ENCODE measurements at regions not wholly inside any gene's neighbourhood (a gene's known extent, or its start where the extent isn't known, plus 50 kb on each side); places are given as distances from the start of the nearest gene placed in this dataset.

DNA sequence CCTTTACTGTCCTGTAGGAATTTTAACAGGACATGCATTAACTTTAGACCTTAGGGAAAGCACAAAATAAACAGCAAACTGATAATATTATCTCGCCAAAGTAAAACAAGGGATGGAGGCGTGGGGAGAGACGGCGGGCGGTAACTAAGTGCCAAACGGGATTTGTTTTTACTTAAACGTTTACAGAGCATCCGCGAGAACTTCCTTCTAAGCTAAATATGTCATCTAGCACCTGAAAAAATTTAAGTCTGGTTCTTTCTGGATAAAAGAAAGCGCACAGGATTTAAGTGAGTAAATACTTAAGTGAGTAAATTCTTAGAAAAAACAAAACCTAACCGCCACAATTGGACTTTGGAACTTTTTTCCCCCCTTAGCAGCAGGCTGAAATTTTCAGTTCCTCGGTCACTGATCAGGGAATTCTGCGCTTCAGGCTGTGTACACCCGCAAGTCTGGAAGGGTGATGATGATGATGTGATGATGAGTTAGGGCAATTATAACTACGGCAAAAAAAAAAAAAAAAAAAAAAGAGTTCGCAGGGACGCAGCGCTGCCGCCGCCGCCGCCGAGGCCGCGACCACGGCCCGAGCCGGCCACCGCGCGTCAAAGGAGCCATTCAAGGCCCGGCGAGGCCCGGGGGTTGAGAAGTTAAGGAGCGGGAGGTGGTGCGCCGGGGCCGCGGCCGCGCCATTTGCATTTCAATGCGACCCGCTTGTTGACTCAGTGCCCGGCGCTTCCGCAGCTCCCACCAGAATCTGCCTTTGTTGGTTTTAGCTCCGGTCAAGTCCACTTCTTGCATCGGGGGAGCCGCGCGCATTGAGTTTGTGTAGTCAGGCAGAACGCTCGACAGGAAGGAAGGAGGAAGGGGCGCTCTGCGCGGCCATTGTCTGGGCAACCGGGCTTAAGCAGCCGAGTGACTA is 108.8 kb downstream of the SPRY1 start:
- Histone ChIP-seq H3K4me1 (ENCODE audit: insufficient read depth, low read length) (peaks cover 14% of the 10 kb centered on the region), H3K27me3 (ENCODE audit: insufficient read depth, low read length) (no peaks in the 10 kb centered on the region), H3K36me3 (ENCODE audit: insufficient read depth, low read length) (no peaks in the 10 kb centered on the region), H2AFZ (ENCODE audit: low read depth, low read length) (peak overlapping the region; percentile 74), H3K4me3 (ENCODE audit: low read length) (peak overlapping the region; percentile 48), H3K9me3 (ENCODE audit: low read length) (peaks cover 2% of the 10 kb centered on the region)

DNA sequence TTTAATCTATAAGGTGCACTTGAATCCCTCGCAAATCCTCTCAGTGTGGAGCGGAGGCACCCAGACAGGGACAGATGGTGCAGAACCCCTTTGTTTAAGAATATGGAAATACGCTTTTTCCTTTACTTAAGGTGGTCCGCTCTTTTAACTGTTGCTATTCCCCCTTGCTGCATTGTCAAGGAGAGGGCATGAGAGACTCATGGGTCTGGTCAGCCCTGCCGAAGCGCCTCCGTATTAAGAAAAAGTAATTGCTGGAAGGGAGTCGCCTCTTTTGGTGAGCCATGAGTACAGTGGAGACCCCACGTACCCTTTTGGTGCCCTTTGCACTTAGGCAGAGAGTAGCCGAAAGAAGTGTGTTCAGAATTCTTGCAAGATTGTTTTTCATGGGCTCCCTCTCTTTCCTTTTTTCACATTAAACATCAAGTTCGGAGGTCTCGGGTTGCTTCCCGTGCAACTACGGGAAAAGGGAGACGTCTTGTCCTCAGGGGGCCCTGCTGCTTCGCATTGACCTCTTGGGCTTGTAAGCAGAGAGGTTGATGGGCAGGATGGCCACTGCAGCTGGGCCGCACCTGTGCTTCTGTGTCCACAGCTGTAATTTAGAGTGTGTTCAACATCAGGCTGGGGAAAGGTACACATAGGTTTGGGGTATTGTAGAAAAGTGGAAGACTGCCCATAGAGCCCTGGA is 109.6 kb downstream of the SPRY1 start:
- Histone ChIP-seq H3K4me3 (ENCODE audit: low read length) (peak overlapping the region; percentile 48), H3K4me1 (ENCODE audit: insufficient read depth, low read length) (peaks cover 14% of the 10 kb centered on the region), H3K27me3 (ENCODE audit: insufficient read depth, low read length) (no peaks in the 10 kb centered on the region)

DNA sequence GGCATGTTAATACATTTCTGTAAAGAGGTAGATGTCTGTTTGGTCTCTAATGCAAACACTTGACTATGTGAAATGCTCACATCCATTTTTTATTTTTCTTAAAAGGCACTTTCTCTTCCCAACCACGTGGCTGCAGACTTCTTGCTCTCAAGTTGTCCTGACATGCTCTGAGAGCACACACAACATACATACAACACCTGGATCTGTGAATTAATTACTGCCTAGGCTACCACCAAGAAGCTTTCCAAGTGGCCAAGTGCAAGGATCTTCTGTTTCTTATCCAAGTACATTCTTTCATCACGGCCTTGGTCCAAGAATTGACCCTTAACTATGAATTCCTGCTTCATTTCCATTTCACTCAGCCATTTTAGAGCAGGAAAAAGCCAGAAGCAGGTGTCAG is 110.8 kb downstream of the SPRY1 start:
- H3K4me3 ChIP-seq (ENCODE audit: low read length): no peak overlapping the region
- H2AFZ ChIP-seq (ENCODE audit: low read depth, low read length): no peak overlapping the region
- H3K9me3 ChIP-seq (ENCODE audit: low read length): peaks cover 2% of the 10 kb centered on the region
- H3K27me3 ChIP-seq (ENCODE audit: insufficient read depth, low read length): no peaks in the 10 kb centered on the region
- H3K4me1 ChIP-seq (ENCODE audit: insufficient read depth, low read length): peaks cover 14% of the 10 kb centered on the region
- H3K36me3 ChIP-seq (ENCODE audit: insufficient read depth, low read length): no peaks in the 10 kb centered on the region

More for the DNA sequence above, 109.6 kb downstream of the SPRY1 start:
- peaks cover 2% of the 10 kb centered on the region for H3K9me3 ChIP-seq (ENCODE audit: low read length)
- H3K36me3 ChIP-seq (ENCODE audit: insufficient read depth, low read length): no peaks in the 10 kb centered on the region
- peak overlapping the region; percentile 7 for H2AFZ ChIP-seq (ENCODE audit: low read depth, low read length)

DNA sequence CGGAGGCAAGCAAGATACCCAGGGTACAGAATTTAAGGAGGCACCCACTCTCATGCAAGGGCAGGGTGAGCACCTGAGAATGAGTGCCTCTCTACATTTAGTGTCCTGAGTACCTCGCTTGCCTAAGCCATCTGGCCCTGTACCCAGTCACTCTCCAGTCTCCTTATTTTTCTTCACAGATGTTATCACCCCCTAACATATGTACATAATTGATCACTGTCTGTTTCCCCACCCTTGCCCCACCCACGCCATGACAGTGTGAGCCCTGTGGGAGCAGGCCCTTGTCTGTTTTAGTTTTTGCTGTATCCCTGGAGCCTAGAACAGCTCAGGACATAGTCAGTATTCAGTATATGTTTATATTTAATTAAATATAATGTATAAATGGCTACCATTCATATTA is 113.6 kb downstream of the SPRY1 start:
- no peaks in the 10 kb centered on the region for H3K36me3 ChIP-seq (ENCODE audit: insufficient read depth, low read length)
- no peak overlapping the region for H3K4me3 ChIP-seq (ENCODE audit: low read length)
- no peak overlapping the region for H2AFZ ChIP-seq (ENCODE audit: low read depth, low read length)
- H3K4me1 ChIP-seq (ENCODE audit: insufficient read depth, low read length): peaks cover 8% of the 10 kb centered on the region
- H3K27me3 ChIP-seq (ENCODE audit: insufficient read depth, low read length): no peaks in the 10 kb centered on the region
- no peaks in the 10 kb centered on the region for H3K9me3 ChIP-seq (ENCODE audit: low read length)

- H3K36me3 ChIP-seq (ENCODE audit: insufficient read depth, low read length): no peaks in the 10 kb centered on the region
- no peaks in the 10 kb centered on the region for H3K27me3 ChIP-seq (ENCODE audit: insufficient read depth, low read length)
- no peak overlapping the region for H3K4me3 ChIP-seq (ENCODE audit: low read length)
- H2AFZ ChIP-seq (ENCODE audit: low read depth, low read length): no peak overlapping the region
- H3K4me1 ChIP-seq (ENCODE audit: insufficient read depth, low read length): peaks cover 8% of the 10 kb centered on the region
- H3K9me3 ChIP-seq (ENCODE audit: low read length): no peaks in the 10 kb centered on the region
Measured at GRCh38 chr4:123510659-123511058, 114.1 kb downstream of the SPRY1 start.

DNA sequence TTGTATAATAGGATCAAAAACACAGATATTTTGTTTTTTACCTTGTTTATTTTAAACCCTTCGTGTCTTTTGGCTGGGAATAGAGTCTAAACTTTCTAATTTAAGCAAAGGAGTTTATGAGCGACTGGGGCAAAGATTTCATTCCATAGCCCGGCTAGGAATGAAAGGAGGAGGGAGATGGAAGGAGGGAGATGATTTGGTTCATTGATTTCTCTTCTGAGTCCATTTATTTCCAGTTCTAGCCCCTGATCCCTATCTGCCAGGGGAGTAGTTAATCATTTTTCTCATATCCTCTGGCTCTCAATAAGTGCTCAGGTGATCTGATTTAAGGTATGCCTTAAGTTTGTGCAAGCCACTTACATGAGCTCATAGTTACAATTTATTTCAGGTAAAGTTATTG is 120.0 kb downstream of the SPRY1 start:
- H3K9me3 ChIP-seq (ENCODE audit: low read length): no peaks in the 10 kb centered on the region
- no peaks in the 10 kb centered on the region for H3K27me3 ChIP-seq (ENCODE audit: insufficient read depth, low read length)
- no peak overlapping the region for H2AFZ ChIP-seq (ENCODE audit: low read depth, low read length)
- H3K4me1 ChIP-seq (ENCODE audit: insufficient read depth, low read length): no peaks in the 10 kb centered on the region
- no peaks in the 10 kb centered on the region for H3K36me3 ChIP-seq (ENCODE audit: insufficient read depth, low read length)
- no peak overlapping the region for H3K4me3 ChIP-seq (ENCODE audit: low read length)

DNA sequence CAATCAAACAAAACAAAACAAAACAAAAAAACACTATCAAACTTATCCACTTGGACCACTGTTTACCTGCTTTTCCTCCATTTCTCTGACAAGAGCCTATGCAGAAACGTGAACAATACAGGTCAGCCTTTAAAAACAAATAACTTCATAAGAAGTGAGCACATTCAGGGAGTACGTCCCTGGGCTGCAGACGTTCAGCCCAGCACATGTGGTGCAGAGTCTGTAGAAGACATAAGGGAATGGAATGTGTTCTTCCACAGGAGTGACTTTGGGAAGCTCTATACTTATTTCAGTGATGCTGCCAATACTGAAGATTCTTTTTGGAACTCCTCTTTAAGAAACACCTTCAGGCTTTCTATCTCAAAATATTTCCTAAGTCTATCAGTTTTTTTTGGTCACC is 120.6 kb downstream of the SPRY1 start:
- H2AFZ ChIP-seq (ENCODE audit: low read depth, low read length): no peak overlapping the region
- H3K4me3 ChIP-seq (ENCODE audit: low read length): no peak overlapping the region
- no peaks in the 10 kb centered on the region for H3K36me3 ChIP-seq (ENCODE audit: insufficient read depth, low read length)
- no peaks in the 10 kb centered on the region for H3K27me3 ChIP-seq (ENCODE audit: insufficient read depth, low read length)
- no peaks in the 10 kb centered on the region for H3K4me1 ChIP-seq (ENCODE audit: insufficient read depth, low read length)
- H3K9me3 ChIP-seq (ENCODE audit: low read length): no peaks in the 10 kb centered on the region

- H3K9me3 ChIP-seq (ENCODE audit: low read length): no peaks in the 10 kb centered on the region
- H3K4me1 ChIP-seq (ENCODE audit: insufficient read depth, low read length): no peaks in the 10 kb centered on the region
- H3K4me3 ChIP-seq (ENCODE audit: low read length): no peak overlapping the region
- no peaks in the 10 kb centered on the region for H3K27me3 ChIP-seq (ENCODE audit: insufficient read depth, low read length)
- H2AFZ ChIP-seq (ENCODE audit: low read depth, low read length): no peak overlapping the region
- no peaks in the 10 kb centered on the region for H3K36me3 ChIP-seq (ENCODE audit: insufficient read depth, low read length)
Measured at GRCh38 chr4:123517971-123518370, 121.4 kb downstream of the SPRY1 start.

GRCh38 chr4:123520325-123520724 is 123.7 kb downstream of the SPRY1 start:
- H3K36me3 ChIP-seq (ENCODE audit: insufficient read depth, low read length): no peaks in the 10 kb centered on the region
- H3K4me1 ChIP-seq (ENCODE audit: insufficient read depth, low read length): no peaks in the 10 kb centered on the region
- H3K4me3 ChIP-seq (ENCODE audit: low read length): no peak overlapping the region
- no peak overlapping the region for H2AFZ ChIP-seq (ENCODE audit: low read depth, low read length)
- no peaks in the 10 kb centered on the region for H3K9me3 ChIP-seq (ENCODE audit: low read length)
- no peaks in the 10 kb centered on the region for H3K27me3 ChIP-seq (ENCODE audit: insufficient read depth, low read length)

DNA sequence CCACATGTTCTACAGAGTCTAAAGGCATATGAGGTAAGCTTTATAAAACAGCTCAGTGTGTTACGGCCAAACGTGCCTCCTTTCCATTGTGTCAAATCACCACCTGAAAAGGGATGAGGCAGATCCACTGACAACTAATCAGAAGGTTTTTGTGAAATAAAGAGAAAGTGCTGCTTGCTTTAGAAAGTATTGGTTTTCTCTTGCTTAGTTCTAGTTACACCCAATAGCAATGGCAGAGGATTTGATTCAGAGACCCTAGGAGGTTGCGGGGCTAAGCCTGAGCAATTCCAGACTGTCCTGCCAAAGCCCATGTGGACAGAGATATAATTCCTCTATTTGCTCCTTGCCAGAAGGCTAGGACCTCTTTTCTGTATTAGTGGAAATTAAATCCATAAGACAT is 125.5 kb downstream of the SPRY1 start:
- Histone ChIP-seq H3K27me3 (ENCODE audit: insufficient read depth, low read length) (no peaks in the 10 kb centered on the region), H3K9me3 (ENCODE audit: low read length) (no peaks in the 10 kb centered on the region), H3K4me1 (ENCODE audit: insufficient read depth, low read length) (no peaks in the 10 kb centered on the region), H3K4me3 (ENCODE audit: low read length) (no peak overlapping the region), H2AFZ (ENCODE audit: low read depth, low read length) (no peak overlapping the region), H3K36me3 (ENCODE audit: insufficient read depth, low read length) (no peaks in the 10 kb centered on the region)

DNA sequence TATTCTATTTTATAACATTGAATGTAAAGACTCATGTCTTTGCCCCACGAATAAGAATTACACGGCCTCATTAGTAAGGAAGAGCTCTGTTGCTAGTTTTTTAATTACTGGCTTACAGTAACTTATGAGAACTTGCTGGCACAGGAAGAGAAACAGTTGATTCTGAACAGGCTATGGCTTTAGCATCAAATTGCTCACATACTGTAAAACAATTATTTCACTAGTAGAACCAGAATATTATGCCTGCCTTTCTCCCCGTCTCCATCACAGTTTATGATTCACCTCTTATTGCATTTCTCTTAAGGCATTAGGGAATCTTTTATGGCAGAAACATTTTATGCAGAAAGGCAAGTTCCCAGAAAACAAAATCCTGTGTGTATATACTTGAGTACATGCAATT is 126.1 kb downstream of the SPRY1 start:
- Histone ChIP-seq H3K4me3 (ENCODE audit: low read length) (no peak overlapping the region), H3K4me1 (ENCODE audit: insufficient read depth, low read length) (no peaks in the 10 kb centered on the region), H3K9me3 (ENCODE audit: low read length) (no peaks in the 10 kb centered on the region), H2AFZ (ENCODE audit: low read depth, low read length) (no peak overlapping the region), H3K36me3 (ENCODE audit: insufficient read depth, low read length) (no peaks in the 10 kb centered on the region), H3K27me3 (ENCODE audit: insufficient read depth, low read length) (no peaks in the 10 kb centered on the region)

GRCh38 chr4:123524958-123525628 is 128.5 kb downstream of the SPRY1 start:
- no peaks in the 10 kb centered on the region for H3K36me3 ChIP-seq (ENCODE audit: insufficient read depth, low read length)
- no peaks in the 10 kb centered on the region for H3K27me3 ChIP-seq (ENCODE audit: insufficient read depth, low read length)
- no peaks in the 10 kb centered on the region for H3K9me3 ChIP-seq (ENCODE audit: low read length)
- H3K4me1 ChIP-seq (ENCODE audit: insufficient read depth, low read length): no peaks in the 10 kb centered on the region
- no peak overlapping the region for H3K4me3 ChIP-seq (ENCODE audit: low read length)
- H2AFZ ChIP-seq (ENCODE audit: low read depth, low read length): no peak overlapping the region

- Histone ChIP-seq H3K27me3 (ENCODE audit: insufficient read depth, low read length) (no peaks in the 10 kb centered on the region), H2AFZ (ENCODE audit: low read depth, low read length) (no peak overlapping the region), H3K4me1 (ENCODE audit: insufficient read depth, low read length) (no peaks in the 10 kb centered on the region), H3K9me3 (ENCODE audit: low read length) (no peaks in the 10 kb centered on the region), H3K36me3 (ENCODE audit: insufficient read depth, low read length) (no peaks in the 10 kb centered on the region), H3K4me3 (ENCODE audit: low read length) (no peak overlapping the region)
Measured at GRCh38 chr4:123526511-123526910, 129.9 kb downstream of the SPRY1 start.

All from neuron (in vitro differentiated cells).